Ovary (tissue), 7 donors: ENCODE measurements at regions not wholly inside any gene's neighbourhood (a gene's known extent, or its start where the extent isn't known, plus 50 kb on each side); places are given as distances from the start of the nearest gene placed in this dataset.

Experiments used
- DNase-seq, 5 donors: peaks; one replicate each; pipeline ENCODE4 v3.0.0-alpha.2; 2019 to 2020
- H3K27ac ChIP-seq, 2 donors: fragments of 200-600 bp; one replicate each; pipeline versions ENCODE4 v1.5.1 to v1.8.0; 2019 to 2022
- H3K27me3 ChIP-seq: fragments of 200-600 bp; one replicate; pipeline ENCODE4 v1.8.0; 2022
- H3K36me3 ChIP-seq: fragments of 200-600 bp; sonication (generic); one replicate; pipeline ENCODE4 v1.5.1; 2019
- H3K4me1 ChIP-seq: one replicate; pipeline ENCODE4 v1.8.1; 2013; ENCODE audit warnings: mild to moderate bottlenecking, moderate library complexity; ENCODE audit not compliant: insufficient read depth
- H3K4me3 ChIP-seq: fragments of 200-600 bp; sonication (generic); one replicate; pipeline ENCODE4 v1.5.1; 2017
- H3K9me3 ChIP-seq, 2 donors: fragments of 200-600 bp in 1 of 2; sonication (generic) in 1 of 2; one replicate each; pipeline versions ENCODE4 v1.5.1 to v1.8.1; 2013 to 2019; ENCODE audit warnings: mild to moderate bottlenecking in 1 of 2, moderate library complexity in 1 of 2
- EP300 ChIP-seq: sonication (generic); formaldehyde crosslinking; IDR thresholded peaks from one replicate; pipeline ENCODE4 v1.6.1; 2017; ENCODE audit warnings: antibody characterized with exemption
- POLR2A ChIP-seq: fragments of 450-650 bp; IDR thresholded peaks from one replicate; pipeline ENCODE4 v1.6.1; 2017; ENCODE audit warnings: antibody characterized with exemption, mild to moderate bottlenecking, moderate library complexity
- WGBS, 3 donors: extraction: QIAGEN DNeasy Blood & Tissue Kit in 1 of 3; methylation state at CpG; one replicate each; pipeline versions ENCODE4 v1.1.5 to v1.1.7; 2013 to 2017; 5-methylcytosine and 5-hydroxymethylcytosine counted together
- intact Hi-C, 4 donors: fragments of 100-400 bp; cut with DNase I; formaldehyde crosslinking; loops; one replicate each; pipeline versions ENCODE4 v1.11.0 to v1.15.1; 2022 to 2023
- TF ChIP-seq, protein P1 (sequence below), 3 donors: fragments of 450-650 bp in 2 of 3; fragments of 200-600 bp in 1 of 3; IDR thresholded peaks; one replicate each; pipeline versions ENCODE4 v1.5.1 to v1.8.0; 2016 to 2022; ENCODE audit warnings: antibody characterized with exemption in 3 of 3, mild to moderate bottlenecking in 1 of 3
- donor health status: DM: no; HTN: no; CAD: no; lungs with moderate emphysema.
- donor health status: DM: no; HTN: no; CAD: no.
- donor health status: Bipolar disorder and iron deficiency.
- donor health status: DM: no; HTN: no; CAD: no.
- donor health status: DM: yes; HTN: yes; CAD: no.

- H3K27ac ChIP-seq: no peak overlapping the region
- DNase-seq: no peak
- TF ChIP-seq EP300 (no peak), POLR2A (no peak)
- TF ChIP-seq, protein P1, sequence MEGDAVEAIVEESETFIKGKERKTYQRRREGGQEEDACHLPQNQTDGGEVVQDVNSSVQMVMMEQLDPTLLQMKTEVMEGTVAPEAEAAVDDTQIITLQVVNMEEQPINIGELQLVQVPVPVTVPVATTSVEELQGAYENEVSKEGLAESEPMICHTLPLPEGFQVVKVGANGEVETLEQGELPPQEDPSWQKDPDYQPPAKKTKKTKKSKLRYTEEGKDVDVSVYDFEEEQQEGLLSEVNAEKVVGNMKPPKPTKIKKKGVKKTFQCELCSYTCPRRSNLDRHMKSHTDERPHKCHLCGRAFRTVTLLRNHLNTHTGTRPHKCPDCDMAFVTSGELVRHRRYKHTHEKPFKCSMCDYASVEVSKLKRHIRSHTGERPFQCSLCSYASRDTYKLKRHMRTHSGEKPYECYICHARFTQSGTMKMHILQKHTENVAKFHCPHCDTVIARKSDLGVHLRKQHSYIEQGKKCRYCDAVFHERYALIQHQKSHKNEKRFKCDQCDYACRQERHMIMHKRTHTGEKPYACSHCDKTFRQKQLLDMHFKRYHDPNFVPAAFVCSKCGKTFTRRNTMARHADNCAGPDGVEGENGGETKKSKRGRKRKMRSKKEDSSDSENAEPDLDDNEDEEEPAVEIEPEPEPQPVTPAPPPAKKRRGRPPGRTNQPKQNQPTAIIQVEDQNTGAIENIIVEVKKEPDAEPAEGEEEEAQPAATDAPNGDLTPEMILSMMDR (IDR thresholded peaks at IDR 0.05): no peak
- intact Hi-C loops: no loop called here
- no peaks in the 10 kb centered on the region for H3K9me3 ChIP-seq
- H3K4me3 ChIP-seq: no peak overlapping the region
- no peaks in the 10 kb centered on the region for H3K27me3 ChIP-seq
- H3K36me3 ChIP-seq: no peaks in the 10 kb centered on the region
- WGBS, 3 donors: 89 to 91% (median 91%) methylated on average over 4 of the region's 4 CpGs
- no peaks in the 10 kb centered on the region for H3K4me1 ChIP-seq
These were observed 1236.5 kb downstream of the SLC16A7 start for GRCh38 chr12:60832290-60832689.

DNA sequence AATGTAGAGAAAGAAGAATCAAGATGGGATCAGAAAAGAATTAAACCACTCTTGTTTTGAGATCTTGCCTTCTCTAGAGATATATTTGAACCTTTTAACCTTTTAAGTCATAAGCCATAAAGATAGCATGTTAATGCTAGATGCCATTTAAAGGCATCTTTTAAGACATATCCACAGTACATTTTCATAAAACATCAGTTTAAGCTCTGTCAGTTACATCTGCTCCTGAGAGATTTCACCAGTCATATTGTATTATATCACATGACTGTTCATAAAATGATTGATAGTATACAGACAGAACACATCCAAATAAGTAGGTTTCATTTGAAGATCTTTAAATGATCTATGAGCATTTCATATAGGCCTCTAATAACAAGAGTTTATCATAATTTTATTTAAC is 1238.5 kb downstream of the SLC16A7 start:
- no peaks in the 10 kb centered on the region for H3K27me3 ChIP-seq
- DNase-seq: no peak
- intact Hi-C loops: no loop called here
- no peak overlapping the region for H3K4me3 ChIP-seq
- no peaks in the 10 kb centered on the region for H3K36me3 ChIP-seq
- no peaks in the 10 kb centered on the region for H3K9me3 ChIP-seq
- H3K27ac ChIP-seq: no peak overlapping the region
- TF ChIP-seq POLR2A (no peak), EP300 (no peak)
- TF ChIP-seq, protein P1 (IDR thresholded peaks at IDR 0.05): no peak
- no peaks in the 10 kb centered on the region for H3K4me1 ChIP-seq

GRCh38 chr12:60834806-60835205 is 1239.0 kb downstream of the SLC16A7 start:
- TF ChIP-seq EP300 (no peak), POLR2A (no peak)
- TF ChIP-seq, protein P1 (IDR thresholded peaks at IDR 0.05): no peak
- H3K4me3 ChIP-seq: no peak overlapping the region
- H3K36me3 ChIP-seq: no peaks in the 10 kb centered on the region
- H3K9me3 ChIP-seq: no peaks in the 10 kb centered on the region
- intact Hi-C loops: no loop called here
- no peaks in the 10 kb centered on the region for H3K27me3 ChIP-seq
- WGBS, 3 donors: 83 to 89% (median 86%) methylated on average over 3 of the region's 3 CpGs
- H3K27ac ChIP-seq: no peak overlapping the region
- H3K4me1 ChIP-seq: no peaks in the 10 kb centered on the region
- no peak for DNase-seq

GRCh38 chr12:60836651-60837050 is 1240.8 kb downstream of the SLC16A7 start:
- DNase-seq: no peak
- Histone ChIP-seq H3K9me3 (no peaks in the 10 kb centered on the region), H3K27me3 (no peaks in the 10 kb centered on the region), H3K4me3 (no peak overlapping the region), H3K36me3 (no peaks in the 10 kb centered on the region), H3K27ac (no peak overlapping the region), H3K4me1 (no peaks in the 10 kb centered on the region)
- WGBS, 3 donors: 92 to 94% (median 94%) methylated on average over 1 of the region's 1 CpG
- TF ChIP-seq, protein P1 (IDR thresholded peaks at IDR 0.05): no peak
- TF ChIP-seq EP300: no peak
- no peak for TF ChIP-seq POLR2A
- intact Hi-C loops: no loop called here

GRCh38 chr12:60842181-60842580 is 1246.4 kb downstream of the SLC16A7 start:
- Histone ChIP-seq H3K4me3 (no peak overlapping the region), H3K36me3 (no peaks in the 10 kb centered on the region), H3K9me3 (no peaks in the 10 kb centered on the region), H3K4me1 (no peaks in the 10 kb centered on the region), H3K27ac (no peak overlapping the region), H3K27me3 (no peaks in the 10 kb centered on the region)
- TF ChIP-seq EP300 (no peak), POLR2A (no peak)
- TF ChIP-seq, protein P1 (IDR thresholded peaks at IDR 0.05): no peak
- intact Hi-C loops: no loop called here
- 11 to 19% (median 15%) methylated on average over 2 of the region's 2 CpGs for WGBS, 3 donors
- no peak for DNase-seq
